GM23248 (cell line): ENCODE measurements at regions not wholly inside any gene's neighbourhood (a gene's known extent, or its start where the extent isn't known, plus 50 kb on each side); places are given as distances from the start of the nearest gene placed in this dataset.
"Not testable (repeated sequence)": the region's sequence is repeated elsewhere in the genome, so short reads cannot be mapped to it uniquely, and the experiment has no call there.

ENCODE experiments used
- EZH2 ChIP-seq: fragments of 200-600 bp; sonication (generic); IDR thresholded peaks from 2 replicates; pipeline ENCODE4 v1.6.1; 2018; ENCODE audit warnings: antibody characterized with exemption, mild to moderate bottlenecking; ENCODE audit not compliant: insufficient read depth, poor library complexity, severe bottlenecking
- EZH2phosphoT487 ChIP-seq: fragments of 200-600 bp; sonication (generic); IDR thresholded peaks from 2 replicates; pipeline ENCODE4 v1.6.1; 2018; ENCODE audit warnings: antibody characterized with exemption, moderate library complexity, mild to moderate bottlenecking, low read depth; ENCODE audit not compliant: insufficient read depth

- TF ChIP-seq EZH2, EZH2phosphoT487: not testable (repeated sequence)
These were observed 514.9 kb downstream of the MFSD1 start for GRCh38 chr3:159316706-159317105.
